ENCODE measurements at regions not wholly inside any gene's neighbourhood (a gene's known extent, or its start where the extent isn't known, plus 50 kb on each side); places are given as distances from the start of the nearest gene placed in this dataset.

- ATAC-seq (no peak), DNase-seq (no peak)
- H3K79me2 ChIP-seq (ENCODE audit: low read length): no peaks in the 10 kb centered on the region
- intact Hi-C loops (cut with micrococcal nuclease): no loop called here
- H3K9me2 ChIP-seq (replicated peaks; ENCODE audit: low read length): no peaks in the 10 kb centered on the region
- TF ChIP-seq EZH2 (IDR thresholded peaks at IDR 0.05; ENCODE audit: low read length, unreplicated experiment) (no peak), EZH2phosphoT487 (IDR thresholded peaks at IDR 0.05; ENCODE audit: borderline replicate concordance, low read length) (no peak)
- TF ChIP-seq, protein P1, sequence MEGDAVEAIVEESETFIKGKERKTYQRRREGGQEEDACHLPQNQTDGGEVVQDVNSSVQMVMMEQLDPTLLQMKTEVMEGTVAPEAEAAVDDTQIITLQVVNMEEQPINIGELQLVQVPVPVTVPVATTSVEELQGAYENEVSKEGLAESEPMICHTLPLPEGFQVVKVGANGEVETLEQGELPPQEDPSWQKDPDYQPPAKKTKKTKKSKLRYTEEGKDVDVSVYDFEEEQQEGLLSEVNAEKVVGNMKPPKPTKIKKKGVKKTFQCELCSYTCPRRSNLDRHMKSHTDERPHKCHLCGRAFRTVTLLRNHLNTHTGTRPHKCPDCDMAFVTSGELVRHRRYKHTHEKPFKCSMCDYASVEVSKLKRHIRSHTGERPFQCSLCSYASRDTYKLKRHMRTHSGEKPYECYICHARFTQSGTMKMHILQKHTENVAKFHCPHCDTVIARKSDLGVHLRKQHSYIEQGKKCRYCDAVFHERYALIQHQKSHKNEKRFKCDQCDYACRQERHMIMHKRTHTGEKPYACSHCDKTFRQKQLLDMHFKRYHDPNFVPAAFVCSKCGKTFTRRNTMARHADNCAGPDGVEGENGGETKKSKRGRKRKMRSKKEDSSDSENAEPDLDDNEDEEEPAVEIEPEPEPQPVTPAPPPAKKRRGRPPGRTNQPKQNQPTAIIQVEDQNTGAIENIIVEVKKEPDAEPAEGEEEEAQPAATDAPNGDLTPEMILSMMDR (conservative IDR thresholded peaks at IDR 0.05; ENCODE audit: low read depth, low read length): no peak
- no peaks in the 10 kb centered on the region for H3K4me1 ChIP-seq (ENCODE audit: insufficient read depth, low read length)
- no peaks in the 10 kb centered on the region for H3F3A ChIP-seq (ENCODE audit: low read length, unreplicated experiment)
- ChIA-PET POLR2A (ENCODE audit: unreplicated experiment) (no interaction called here), CTCF (no interaction called here)
- H3K27ac ChIP-seq (ENCODE audit: low read length): no peak overlapping the region
- H3K9me3 ChIP-seq (ENCODE audit: low read length): peaks cover 11% of the 10 kb centered on the region
- no peak overlapping the region for H3K4me3 ChIP-seq (ENCODE audit: low read length)
- H3K4me2 ChIP-seq (ENCODE audit: low read length): no peak overlapping the region
- no peaks in the 10 kb centered on the region for H3K27me3 ChIP-seq (ENCODE audit: low read length)
- no peak overlapping the region for H3K9ac ChIP-seq (ENCODE audit: low read length)
- no peaks in the 10 kb centered on the region for H3K36me3 ChIP-seq (ENCODE audit: low read depth, low read length)
- H4K20me1 ChIP-seq (ENCODE audit: low read length): no peaks in the 10 kb centered on the region
- no TSS peak for BruUV-seq (replicated peaks)
- H2AFZ ChIP-seq (ENCODE audit: low read length): no peak overlapping the region
These were observed 213.9 kb upstream of the FBXL7 start for GRCh38 chr5:15285901-15286583.

DNA sequence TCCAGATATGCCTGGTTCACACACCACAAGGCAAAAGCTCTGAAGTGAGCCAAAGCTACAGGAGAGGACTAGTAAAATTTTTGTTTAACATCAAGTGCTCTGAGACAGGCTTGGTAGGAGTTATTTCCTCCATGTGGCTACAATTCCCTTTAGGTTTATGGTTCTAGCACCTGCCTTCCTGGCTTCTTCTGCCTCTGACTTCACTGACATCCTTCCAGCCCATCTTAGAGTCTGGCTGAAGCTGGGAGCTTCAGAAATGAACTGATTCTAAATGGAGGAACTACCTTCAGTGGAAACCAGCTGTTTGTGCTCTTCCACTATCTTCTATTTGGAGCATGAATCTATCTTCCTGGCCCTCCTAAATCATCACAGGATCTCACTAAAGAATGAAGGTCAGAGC is 215.3 kb upstream of the FBXL7 start:
- H3F3A ChIP-seq (ENCODE audit: low read length, unreplicated experiment): no peaks in the 10 kb centered on the region
- no peak overlapping the region for H3K4me2 ChIP-seq (ENCODE audit: low read length)
- no peak overlapping the region for H3K4me3 ChIP-seq (ENCODE audit: low read length)
- no peaks in the 10 kb centered on the region for H4K20me1 ChIP-seq (ENCODE audit: low read length)
- TF ChIP-seq, protein P1 (conservative IDR thresholded peaks at IDR 0.05; ENCODE audit: low read depth, low read length): no peak
- TF ChIP-seq EZH2 (IDR thresholded peaks at IDR 0.05; ENCODE audit: low read length, unreplicated experiment): no peak
- no peak for TF ChIP-seq EZH2phosphoT487 (IDR thresholded peaks at IDR 0.05; ENCODE audit: borderline replicate concordance, low read length)
- no peaks in the 10 kb centered on the region for H3K36me3 ChIP-seq (ENCODE audit: low read depth, low read length)
- ATAC-seq (no peak), DNase-seq (no peak)
- intact Hi-C loops (cut with micrococcal nuclease): no loop called here
- POLR2A ChIA-PET (ENCODE audit: unreplicated experiment): no interaction called here
- no peaks in the 10 kb centered on the region for H3K9me2 ChIP-seq (replicated peaks; ENCODE audit: low read length)
- H3K27ac ChIP-seq (ENCODE audit: low read length): no peak overlapping the region
- no peaks in the 10 kb centered on the region for H3K4me1 ChIP-seq (ENCODE audit: insufficient read depth, low read length)
- no peaks in the 10 kb centered on the region for H3K79me2 ChIP-seq (ENCODE audit: low read length)
- no peaks in the 10 kb centered on the region for H3K27me3 ChIP-seq (ENCODE audit: low read length)
- H3K9me3 ChIP-seq (ENCODE audit: low read length): peaks cover 12% of the 10 kb centered on the region; the same call in 1 of the 2 replicates
- no peak overlapping the region for H2AFZ ChIP-seq (ENCODE audit: low read length)
- H3K9ac ChIP-seq (ENCODE audit: low read length): no peak overlapping the region
- no TSS peak for BruUV-seq (replicated peaks)
- CTCF ChIA-PET: no interaction called here

GRCh38 chr5:15283076-15283475 is 216.9 kb upstream of the FBXL7 start:
- no peaks in the 10 kb centered on the region for H3K27me3 ChIP-seq (ENCODE audit: low read length)
- BruUV-seq (replicated peaks): no TSS peak
- CTCF ChIA-PET: no interaction called here
- no peak for ATAC-seq
- H3K9ac ChIP-seq (ENCODE audit: low read length): no peak overlapping the region
- peaks cover 9% of the 10 kb centered on the region; the same call in 1 of the 2 replicates for H3K9me3 ChIP-seq (ENCODE audit: low read length)
- POLR2A ChIA-PET (ENCODE audit: unreplicated experiment): no interaction called here
- H3K4me3 ChIP-seq (ENCODE audit: low read length): no peak overlapping the region
- no peak overlapping the region for H2AFZ ChIP-seq (ENCODE audit: low read length)
- no peaks in the 10 kb centered on the region for H3F3A ChIP-seq (ENCODE audit: low read length, unreplicated experiment)
- H3K79me2 ChIP-seq (ENCODE audit: low read length): no peaks in the 10 kb centered on the region
- DNase-seq: no peak
- intact Hi-C loops (cut with micrococcal nuclease): no loop called here
- H3K9me2 ChIP-seq (replicated peaks; ENCODE audit: low read length): no peaks in the 10 kb centered on the region
- no peak overlapping the region for H3K27ac ChIP-seq (ENCODE audit: low read length)
- TF ChIP-seq EZH2 (IDR thresholded peaks at IDR 0.05; ENCODE audit: low read length, unreplicated experiment) (no peak), EZH2phosphoT487 (IDR thresholded peaks at IDR 0.05; ENCODE audit: borderline replicate concordance, low read length) (no peak)
- TF ChIP-seq, protein P1 (conservative IDR thresholded peaks at IDR 0.05; ENCODE audit: low read depth, low read length): no peak
- H3K4me2 ChIP-seq (ENCODE audit: low read length): no peak overlapping the region
- no peaks in the 10 kb centered on the region for H3K4me1 ChIP-seq (ENCODE audit: insufficient read depth, low read length)
- H4K20me1 ChIP-seq (ENCODE audit: low read length): no peaks in the 10 kb centered on the region
- no peaks in the 10 kb centered on the region for H3K36me3 ChIP-seq (ENCODE audit: low read depth, low read length)

All from PC-3 (cell line).